ENCODE measurements at regions not wholly inside any gene's neighbourhood (a gene's known extent, or its start where the extent isn't known, plus 50 kb on each side); places are given as distances from the start of the nearest gene placed in this dataset.

DNA sequence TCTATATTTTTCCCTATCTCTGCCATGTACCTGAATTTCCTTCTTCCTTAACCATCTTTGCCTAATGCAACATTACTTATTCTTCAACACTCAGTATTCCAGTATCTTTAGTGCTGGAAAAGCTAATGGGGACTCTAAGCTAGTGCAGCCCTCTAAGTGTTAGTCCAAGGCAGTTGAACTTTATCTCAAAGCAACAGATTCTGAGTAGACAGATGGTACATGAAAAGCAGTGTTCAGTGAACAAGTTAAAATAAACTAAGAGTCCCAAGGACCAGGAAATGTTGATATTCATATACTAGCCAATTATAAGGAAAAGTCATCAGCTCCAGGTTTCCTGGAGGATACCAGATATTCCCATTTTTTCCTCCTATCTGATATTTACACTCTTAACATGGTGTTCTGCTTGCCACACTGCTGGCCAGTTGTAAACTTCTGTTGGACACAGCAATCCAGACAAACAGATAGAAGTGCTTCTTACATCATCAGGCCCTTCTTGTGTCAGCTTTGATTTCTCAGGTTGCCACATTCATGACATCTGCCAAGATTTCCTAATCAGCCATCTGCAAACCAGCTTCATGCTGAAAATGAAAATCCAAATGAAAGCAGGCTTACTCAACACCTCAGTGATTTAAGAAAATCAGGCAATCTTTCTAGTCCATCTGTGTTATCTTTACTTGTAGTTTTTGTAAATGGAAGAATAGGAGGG is 255.9 kb upstream of the POU2AF2 start:
- TF ChIP-seq, protein P1, sequence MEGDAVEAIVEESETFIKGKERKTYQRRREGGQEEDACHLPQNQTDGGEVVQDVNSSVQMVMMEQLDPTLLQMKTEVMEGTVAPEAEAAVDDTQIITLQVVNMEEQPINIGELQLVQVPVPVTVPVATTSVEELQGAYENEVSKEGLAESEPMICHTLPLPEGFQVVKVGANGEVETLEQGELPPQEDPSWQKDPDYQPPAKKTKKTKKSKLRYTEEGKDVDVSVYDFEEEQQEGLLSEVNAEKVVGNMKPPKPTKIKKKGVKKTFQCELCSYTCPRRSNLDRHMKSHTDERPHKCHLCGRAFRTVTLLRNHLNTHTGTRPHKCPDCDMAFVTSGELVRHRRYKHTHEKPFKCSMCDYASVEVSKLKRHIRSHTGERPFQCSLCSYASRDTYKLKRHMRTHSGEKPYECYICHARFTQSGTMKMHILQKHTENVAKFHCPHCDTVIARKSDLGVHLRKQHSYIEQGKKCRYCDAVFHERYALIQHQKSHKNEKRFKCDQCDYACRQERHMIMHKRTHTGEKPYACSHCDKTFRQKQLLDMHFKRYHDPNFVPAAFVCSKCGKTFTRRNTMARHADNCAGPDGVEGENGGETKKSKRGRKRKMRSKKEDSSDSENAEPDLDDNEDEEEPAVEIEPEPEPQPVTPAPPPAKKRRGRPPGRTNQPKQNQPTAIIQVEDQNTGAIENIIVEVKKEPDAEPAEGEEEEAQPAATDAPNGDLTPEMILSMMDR (IDR thresholded peaks at IDR 0.05) = no peak
- no peak for TF ChIP-seq POLR2A (IDR thresholded peaks at IDR 0.05)

All from uterus (tissue), 2 donors.